Esophagus squamous epithelium (tissue), 5 donors: ENCODE measurements at regions not wholly inside any gene's neighbourhood (a gene's known extent, or its start where the extent isn't known, plus 50 kb on each side); places are given as distances from the start of the nearest gene placed in this dataset.

Experiments used
- DNase-seq: peaks from one replicate; lab custom pipeline; 2025; lab: John Stamatoyannopoulos, UW
- H3K27ac ChIP-seq, 4 donors: fragments of 200-600 bp; sonication (generic); one replicate each; pipeline ENCODE4 v1.5.1; 2016 to 2019; ENCODE audit warnings: mild to moderate bottlenecking in 1 of 4
- H3K27me3 ChIP-seq, 4 donors: fragments of 200-600 bp; sonication (generic); 1 replicate in 3 of 4; 2 replicates in 1 of 4; pipeline versions ENCODE4 v1.5.1 to v1.6.0; 2017 to 2021; ENCODE audit warnings: antibody characterized with exemption in 1 of 4
- H3K36me3 ChIP-seq, 3 donors: fragments of 200-600 bp; sonication (generic); one replicate each; pipeline ENCODE4 v1.5.1; 2016 to 2019
- H3K4me1 ChIP-seq, 3 donors: fragments of 200-600 bp; sonication (generic); one replicate each; pipeline ENCODE4 v1.5.1; 2017 to 2019
- H3K4me3 ChIP-seq, 4 donors: fragments of 200-600 bp; sonication (generic); 1 replicate in 3 of 4; 2 replicates in 1 of 4; pipeline ENCODE4 v1.5.1; 2016 to 2019; ENCODE audit warnings: mild to moderate bottlenecking in 2 of 4, moderate library complexity in 1 of 4
- H3K9me3 ChIP-seq, 3 donors: fragments of 200-600 bp; sonication (generic); one replicate each; pipeline ENCODE4 v1.5.1; 2016 to 2019
- CTCF ChIP-seq, 6 experiments: fragments of 450-650 bp in 4 of 6; fragments of 200-600 bp in 2 of 6; sonication (generic) in 2 of 6; IDR thresholded peaks; one replicate each; pipeline ENCODE4 v1.5.1; 2016 to 2019; ENCODE audit warnings: antibody characterized with exemption in 6 of 6, mild to moderate bottlenecking in 4 of 6, moderate library complexity in 4 of 6
- POLR2A ChIP-seq, 4 donors: fragments of 450-650 bp; IDR thresholded peaks; one replicate each; pipeline ENCODE4 v1.6.1; 2017; ENCODE audit warnings: antibody characterized with exemption in 4 of 4, mild to moderate bottlenecking in 4 of 4, moderate library complexity in 3 of 4
- WGBS, 2 donors: methylation state at CpG; one replicate each; pipeline ENCODE4 v1.1.5; 2018; 5-methylcytosine and 5-hydroxymethylcytosine counted together
- intact Hi-C: fragments of 100-400 bp; cut with DNase I; formaldehyde crosslinking; loops from one replicate; pipeline ENCODE4 v1.15.0; 2022
- donor health status: DM: yes; HTN: yes; CAD: no.

- no peak for DNase-seq
- intact Hi-C loops = no loop called here
- WGBS, 2 donors = 86 to 88% methylated on average over 1 of the region's 1 CpG
- no peak for TF ChIP-seq CTCF (IDR thresholded peaks at IDR 0.05)
- TF ChIP-seq POLR2A (IDR thresholded peaks at IDR 0.05) = no peak
- H3K36me3 ChIP-seq = no peaks in the 10 kb centered on the region
- no peaks in the 10 kb centered on the region for H3K9me3 ChIP-seq
- no peaks in the 10 kb centered on the region for H3K27me3 ChIP-seq
- H3K4me3 ChIP-seq = no peak overlapping the region
- no peaks in the 10 kb centered on the region for H3K4me1 ChIP-seq
- H3K27ac ChIP-seq = no peak overlapping the region
Observed at GRCh38 chr2:226158229-226158628, 641.4 kb downstream of the IRS1 start.

- Histone ChIP-seq H3K4me3 (no peak overlapping the region), H3K9me3 (no peaks in the 10 kb centered on the region), H3K4me1 (no peaks in the 10 kb centered on the region), H3K27me3 (no peaks in the 10 kb centered on the region), H3K27ac (no peak overlapping the region), H3K36me3 (no peaks in the 10 kb centered on the region)
- DNase-seq = no peak
- no peak for TF ChIP-seq POLR2A (IDR thresholded peaks at IDR 0.05)
- no peak for TF ChIP-seq CTCF (IDR thresholded peaks at IDR 0.05)
- intact Hi-C loops = no loop called here
- WGBS, 2 donors = 66 to 68% methylated on average over 5 of the region's 5 CpGs
Observed at GRCh38 chr2:226155093-226155875, 644.3 kb downstream of the IRS1 start.

GRCh38 chr2:226154610-226155009 lies 645.0 kb downstream of the IRS1 start:
- no peak overlapping the region for H3K4me3 ChIP-seq
- TF ChIP-seq POLR2A (IDR thresholded peaks at IDR 0.05) = no peak
- intact Hi-C loops = no loop called here
- no peak for DNase-seq
- H3K9me3 ChIP-seq = no peaks in the 10 kb centered on the region
- H3K36me3 ChIP-seq = no peaks in the 10 kb centered on the region
- H3K27ac ChIP-seq = no peak overlapping the region
- no peaks in the 10 kb centered on the region for H3K4me1 ChIP-seq
- 22 to 54% methylated on average over 3 of the region's 3 CpGs for WGBS, 2 donors
- H3K27me3 ChIP-seq = no peaks in the 10 kb centered on the region

GRCh38 chr2:226153553-226153952 lies 646.1 kb downstream of the IRS1 start:
- intact Hi-C loops = no loop called here
- WGBS, 2 donors = 68 to 79% methylated on average over 3 of the region's 3 CpGs
- no peak for DNase-seq
- Histone ChIP-seq H3K27ac (no peak overlapping the region), H3K27me3 (no peaks in the 10 kb centered on the region), H3K4me1 (no peaks in the 10 kb centered on the region), H3K4me3 (no peak overlapping the region), H3K36me3 (no peaks in the 10 kb centered on the region), H3K9me3 (no peaks in the 10 kb centered on the region)
- TF ChIP-seq POLR2A (IDR thresholded peaks at IDR 0.05) (no peak), CTCF (IDR thresholded peaks at IDR 0.05) (no peak)

- WGBS, 2 donors = 12 to 17% methylated on average over 1 of the region's 1 CpG
- H3K4me3 ChIP-seq = no peak overlapping the region
- no peak for DNase-seq
- TF ChIP-seq CTCF (IDR thresholded peaks at IDR 0.05) (no peak), POLR2A (IDR thresholded peaks at IDR 0.05) (no peak)
- H3K4me1 ChIP-seq = no peaks in the 10 kb centered on the region
- H3K27me3 ChIP-seq = no peaks in the 10 kb centered on the region
- H3K9me3 ChIP-seq = no peaks in the 10 kb centered on the region
- H3K27ac ChIP-seq = no peak overlapping the region
- intact Hi-C loops = no loop called here
- H3K36me3 ChIP-seq = no peaks in the 10 kb centered on the region
Observed at GRCh38 chr2:226151157-226151556, 648.5 kb downstream of the IRS1 start.
